H1 (cell line): ENCODE measurements at regions not wholly inside any gene's neighbourhood (a gene's known extent, or its start where the extent isn't known, plus 50 kb on each side); places are given as distances from the start of the nearest gene placed in this dataset.

ENCODE experiments used
- CTCF ChIA-PET: fragments of 300-600 bp; sonication (Branson Sonifier 250); formaldehyde crosslinking; loops from one replicate; lab custom pipeline; 2021; ENCODE audit not compliant: partially characterized antibody; lab: Charles Lee
- POLR2A ChIA-PET: fragments of 300-600 bp; sonication (Branson Sonifier 250); formaldehyde crosslinking; loops from one replicate; lab custom pipeline; 2021; ENCODE audit warnings: inconsistent platforms; ENCODE audit not compliant: partially characterized antibody; lab: Charles Lee
- DNase-seq, 2 experiments: peaks; one replicate each; pipeline versions ENCODE4 v3.0.0 to v3.0.0-alpha.2; 2010 to 2022; ENCODE audit warnings: low spot score in 2 of 2, low read depth in 1 of 2, mixed read lengths in 1 of 2
- FAIRE-seq: peaks from 2 replicates; lab custom pipeline; 2011; peaks lifted over from hg19 to GRCh38; lab: Jason Lieb, UNC
- H2AFZ ChIP-seq: 2 replicates; pipeline ENCODE4 v1.8.1; 2012; ENCODE audit warnings: low read length, inconsistent platforms
- H2AK5ac ChIP-seq: 2 replicates; pipeline ENCODE4 v1.6.1; 2013; ENCODE audit warnings: low read depth, low read length
- H2BK120ac ChIP-seq: replicated peaks from 2 replicates; pipeline ENCODE3; 2013; ENCODE audit warnings: low read depth, low read length, inconsistent platforms
- H2BK12ac ChIP-seq: 2 replicates; pipeline ENCODE4 v1.6.1; 2013; ENCODE audit warnings: low read depth, low read length
- H2BK15ac ChIP-seq: 2 replicates; pipeline ENCODE4 v1.6.1; 2013; ENCODE audit warnings: low read length
- H2BK20ac ChIP-seq: 2 replicates; pipeline ENCODE4 v1.6.1; 2013; ENCODE audit warnings: low read length
- H2BK5ac ChIP-seq: 2 replicates; pipeline ENCODE4 v1.6.1; 2013; ENCODE audit warnings: low read depth, low read length
- H3K14ac ChIP-seq: 2 replicates; pipeline ENCODE4 v1.6.1; 2013; ENCODE audit warnings: inconsistent platforms; ENCODE audit not compliant: insufficient read length
- H3K18ac ChIP-seq: 2 replicates; pipeline ENCODE4 v1.6.1; 2013; ENCODE audit warnings: low read length; ENCODE audit errors: extremely low read depth
- H3K23ac ChIP-seq: 2 replicates; pipeline ENCODE4 v1.6.1; 2013; ENCODE audit warnings: inconsistent platforms; ENCODE audit not compliant: insufficient read length
- H3K23me2 ChIP-seq: 2 replicates; pipeline ENCODE4 v1.6.1; 2013; ENCODE audit warnings: low read depth, low read length
- H3K27ac ChIP-seq: 2 replicates; pipeline ENCODE4 v1.6.1; 2011; ENCODE audit warnings: low read depth, low read length, inconsistent platforms
- H3K27me3 ChIP-seq, 4 experiments: replicated peaks in 1 of 4; 1 replicate in 1 of 4; 2 replicates in 3 of 4; pipeline versions ENCODE4 v1.6.1 to v1.8.1; 2011 to 2013; ENCODE audit warnings: low read length in 3 of 4, mild to moderate bottlenecking in 3 of 4, inconsistent platforms in 2 of 4, mixed read lengths in 2 of 4, moderate library complexity in 1 of 4; ENCODE audit not compliant: control insufficient read depth in 3 of 4, insufficient read depth in 3 of 4; ENCODE audit errors: extremely low read depth in 1 of 4
- H3K36me3 ChIP-seq, 4 experiments: 2 replicates each; pipeline versions ENCODE4 v1.6.1 to v1.8.1; 2011 to 2013; ENCODE audit warnings: mild to moderate bottlenecking in 4 of 4, low read length in 3 of 4, moderate library complexity in 2 of 4, control low read depth in 1 of 4, inconsistent platforms in 1 of 4; ENCODE audit not compliant: insufficient read depth in 4 of 4, control insufficient read depth in 2 of 4
- H3K4ac ChIP-seq: replicated peaks from 2 replicates; pipeline ENCODE3; 2013; ENCODE audit warnings: low read length, low read depth, mixed read lengths, inconsistent platforms; ENCODE audit not compliant: insufficient read length
- H3K4me1 ChIP-seq, 4 experiments: replicated peaks in 1 of 4; 1 replicate in 1 of 4; 2 replicates in 3 of 4; pipeline versions ENCODE4 v1.6.1 to v1.8.1; 2011 to 2013; ENCODE audit warnings: low read length in 3 of 4, inconsistent platforms in 2 of 4, mixed read lengths in 1 of 4; ENCODE audit not compliant: insufficient read depth in 4 of 4, control insufficient read depth in 3 of 4
- H3K4me2 ChIP-seq, 2 experiments: 2 replicates each; pipeline versions ENCODE4 v1.6.1 to v1.8.1; 2011 to 2013; ENCODE audit warnings: low read depth in 2 of 2, low read length in 2 of 2, control low read depth in 1 of 2, inconsistent platforms in 1 of 2, mild to moderate bottlenecking in 1 of 2; ENCODE audit not compliant: insufficient read depth in 1 of 2
- H3K4me3 ChIP-seq, 4 experiments: fragments of 200-600, 300-600 bp in 1 of 4; sonication (generic), shearing (Covaris generic), sonication (Bioruptor Twin) in 1 of 4; 2 replicates each; pipeline versions ENCODE4 v1.5.1 to v1.8.1; 2011 to 2016; ENCODE audit warnings: low read length in 4 of 4, low read depth in 3 of 4, control low read depth in 2 of 4, inconsistent platforms in 2 of 4, mild to moderate bottlenecking in 2 of 4, mixed read lengths in 1 of 4, moderate library complexity in 1 of 4; ENCODE audit not compliant: insufficient read depth in 2 of 4; ENCODE audit errors: extremely low read depth in 1 of 4
- H3K56ac ChIP-seq: replicated peaks from 2 replicates; pipeline ENCODE3; 2013; ENCODE audit warnings: low read depth, mild to moderate bottlenecking, mixed read lengths, low read length, inconsistent platforms; ENCODE audit not compliant: insufficient read length
- H3K79me1 ChIP-seq: 2 replicates; pipeline ENCODE4 v1.6.1; 2013; ENCODE audit warnings: low read depth, low read length, control low read depth
- H3K79me2 ChIP-seq, 2 experiments: 2 replicates each; pipeline versions ENCODE4 v1.6.1 to v1.8.1; 2012 to 2013; ENCODE audit warnings: low read length in 2 of 2, mild to moderate bottlenecking in 2 of 2, inconsistent platforms in 1 of 2; ENCODE audit not compliant: insufficient read depth in 2 of 2, control insufficient read depth in 1 of 2
- H3K9ac ChIP-seq, 4 experiments: replicated peaks in 1 of 4; 1 replicate in 1 of 4; 2 replicates in 3 of 4; pipeline versions ENCODE4 v1.6.1 to v1.8.1; 2011 to 2013; ENCODE audit warnings: low read depth in 3 of 4, low read length in 3 of 4, control low read depth in 2 of 4, mild to moderate bottlenecking in 2 of 4, moderate library complexity in 2 of 4, inconsistent platforms in 1 of 4; ENCODE audit errors: extremely low read depth in 1 of 4
- H3K9me3 ChIP-seq, 2 experiments: 2 replicates each; pipeline versions ENCODE4 v1.6.1 to v1.8.1; 2012 to 2013; ENCODE audit warnings: mild to moderate bottlenecking in 2 of 2, moderate library complexity in 2 of 2, control low read depth in 1 of 2, inconsistent platforms in 1 of 2, low read depth in 1 of 2, low read length in 1 of 2, mixed read lengths in 1 of 2; ENCODE audit not compliant: insufficient read depth in 2 of 2
- H4K20me1 ChIP-seq, 2 experiments: replicated peaks in 1 of 2; 2 replicates each; pipeline versions ENCODE3 to v1.8.1; 2011 to 2013; ENCODE audit warnings: inconsistent platforms in 2 of 2, low read length in 2 of 2, mild to moderate bottlenecking in 1 of 2; ENCODE audit not compliant: insufficient read depth in 2 of 2, control insufficient read depth in 1 of 2
- H4K5ac ChIP-seq: 2 replicates; pipeline ENCODE4 v1.6.1; 2013; ENCODE audit warnings: low read length, low read depth, mixed read lengths, inconsistent platforms; ENCODE audit not compliant: insufficient read length
- H4K8ac ChIP-seq: 2 replicates; pipeline ENCODE4 v1.8.0; 2013; ENCODE audit warnings: mild to moderate bottlenecking, moderate library complexity, low read length, inconsistent platforms; ENCODE audit not compliant: insufficient read depth; ENCODE audit errors: extremely low read depth
- H4K91ac ChIP-seq: replicated peaks from 2 replicates; pipeline ENCODE3; 2013; ENCODE audit warnings: low read length, mixed read lengths, inconsistent platforms; ENCODE audit not compliant: insufficient read length
- BACH1 ChIP-seq: IDR thresholded peaks from 2 replicates; pipeline ENCODE4 v1.6.1; 2012; ENCODE audit warnings: low read length, improper control_type of control experiment
- BCL11A ChIP-seq, 2 experiments: IDR thresholded peaks; one replicate each; pipeline ENCODE4 v1.6.1; 2011; ENCODE audit warnings: low read depth in 2 of 2, low read length in 2 of 2, mild to moderate bottlenecking in 2 of 2
- KDM5A ChIP-seq: fragments of 200-600 bp; IDR thresholded peaks from 2 replicates; pipeline ENCODE4 v1.7.1; 2012; ENCODE audit warnings: mild to moderate bottlenecking, low read length, inconsistent platforms, mixed read lengths
- RBBP5 ChIP-seq: IDR thresholded peaks from 2 replicates; pipeline ENCODE4 v1.7.1; 2012; ENCODE audit warnings: low read depth, mild to moderate bottlenecking, inconsistent platforms, low read length, moderate library complexity, borderline replicate concordance
- SUZ12 ChIP-seq: fragments of 200-600 bp; sonication (generic); IDR thresholded peaks from 2 replicates; pipeline ENCODE4 v1.6.1; 2012; ENCODE audit warnings: mild to moderate bottlenecking, inconsistent platforms, low read length, moderate library complexity, mixed read lengths
- USF2 ChIP-seq: IDR thresholded peaks from 2 replicates; pipeline ENCODE4 v1.6.1; 2011; ENCODE audit warnings: low read length, improper control_type of control experiment
- WGBS, 2 experiments: shearing (Covaris generic) in 1 of 2; methylation state at CpG; one replicate each; pipeline versions ENCODE4 v1.1.6 to v1.1.7; 2013 to 2015; ENCODE audit warnings: low lambda C conversion rate in 2 of 2, mixed read lengths in 2 of 2, inconsistent platforms in 1 of 2, low coverage in 1 of 2, missing lambda C conversion rate in 1 of 2; ENCODE audit not compliant: insufficient replicate concordance in 2 of 2, insufficient coverage in 1 of 2, insufficient read length in 1 of 2; ENCODE audit errors: extremely low coverage in 1 of 2, missing lambda C conversion rate in 1 of 2; 5-methylcytosine and 5-hydroxymethylcytosine counted together
- TF ChIP-seq, protein P1 (sequence below): IDR thresholded peaks from 2 replicates; pipeline ENCODE4 v1.6.1; 2012; ENCODE audit warnings: inconsistent platforms

DNA sequence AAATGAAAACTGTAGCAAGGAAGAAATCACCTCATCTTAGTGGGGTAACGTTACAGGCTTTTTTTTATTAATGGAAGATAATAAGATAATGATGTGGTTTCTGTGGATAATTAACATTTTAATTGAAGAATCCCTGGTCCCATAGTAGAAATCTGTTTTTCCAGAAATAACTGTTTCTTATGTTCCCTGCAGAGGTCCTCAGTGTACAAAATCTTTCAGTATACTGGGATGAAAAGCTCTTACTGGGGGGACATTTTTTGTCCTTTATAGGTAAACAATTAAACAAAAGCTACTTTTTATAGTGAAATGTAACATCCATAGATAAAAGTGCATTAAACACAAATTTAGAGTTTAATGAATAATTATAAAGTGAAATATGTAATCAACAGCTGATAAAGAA is 312.2 kb downstream of the ATXN7L3B start:
- Histone ChIP-seq H4K20me1 (no peaks in the 10 kb centered on the region), H3K4me3 (no peak overlapping the region), H3K56ac (no peak overlapping the region), H3K18ac (no peak overlapping the region), H2AK5ac (no peak overlapping the region), H3K4ac (no peak overlapping the region), H2BK5ac (no peak overlapping the region), H3K36me3 (no peaks in the 10 kb centered on the region), H3K79me2 (no peaks in the 10 kb centered on the region), H3K27ac (no peak overlapping the region), H3K79me1 (no peaks in the 10 kb centered on the region), H2AFZ (no peak overlapping the region), H3K23ac (no peak overlapping the region), H3K27me3 (no peaks in the 10 kb centered on the region), H3K4me2 (no peak overlapping the region), H4K91ac (no peak overlapping the region), H3K9ac (no peak overlapping the region), H4K8ac (no peak overlapping the region), H3K9me3 (no peaks in the 10 kb centered on the region), H2BK120ac (no peak overlapping the region), H4K5ac (no peak overlapping the region), H3K4me1 (no peaks in the 10 kb centered on the region), H2BK15ac (no peak overlapping the region), H2BK12ac (no peak overlapping the region), H2BK20ac (no peak overlapping the region), H3K14ac (no peak overlapping the region), H3K23me2 (no peaks in the 10 kb centered on the region)
- DNase-seq (no peak), FAIRE-seq (no peak)
- no peak for TF ChIP-seq BCL11A (IDR thresholded peaks at IDR 0.05; ENCODE audit: low read depth in 2 of 2, low read length in 2 of 2)
- no peak for TF ChIP-seq SUZ12
- no peak for TF ChIP-seq BACH1
- TF ChIP-seq, protein P1, sequence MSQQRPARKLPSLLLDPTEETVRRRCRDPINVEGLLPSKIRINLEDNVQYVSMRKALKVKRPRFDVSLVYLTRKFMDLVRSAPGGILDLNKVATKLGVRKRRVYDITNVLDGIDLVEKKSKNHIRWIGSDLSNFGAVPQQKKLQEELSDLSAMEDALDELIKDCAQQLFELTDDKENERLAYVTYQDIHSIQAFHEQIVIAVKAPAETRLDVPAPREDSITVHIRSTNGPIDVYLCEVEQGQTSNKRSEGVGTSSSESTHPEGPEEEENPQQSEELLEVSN: no peak
- TF ChIP-seq USF2: no peak
- TF ChIP-seq RBBP5: no peak
- no peak for TF ChIP-seq KDM5A
- ChIA-PET POLR2A (no interaction called here), CTCF (interaction anchor here (0.6 to 1.1 kb wide), 4 partner anchors 15 to 423 kb away, joined by 3 read pairs; no protein-coding TSS in a partner anchor)
- WGBS, 2 experiments: 92% methylated on average over 1 of the region's 1 CpG; no CpG with 5 or more reads in 1 of the 2 experiments
